NCI-H748 treated with DMSO at 0.1 percent for 48 hours (cell line): ENCODE measurements at regions not wholly inside any gene's neighbourhood (a gene's known extent, or its start where the extent isn't known, plus 50 kb on each side); places are given as distances from the start of the nearest gene placed in this dataset.

ENCODE experiments used
- DNase-seq: peaks from one replicate; lab custom pipeline; 2025; lab: John Stamatoyannopoulos, UW

DNA sequence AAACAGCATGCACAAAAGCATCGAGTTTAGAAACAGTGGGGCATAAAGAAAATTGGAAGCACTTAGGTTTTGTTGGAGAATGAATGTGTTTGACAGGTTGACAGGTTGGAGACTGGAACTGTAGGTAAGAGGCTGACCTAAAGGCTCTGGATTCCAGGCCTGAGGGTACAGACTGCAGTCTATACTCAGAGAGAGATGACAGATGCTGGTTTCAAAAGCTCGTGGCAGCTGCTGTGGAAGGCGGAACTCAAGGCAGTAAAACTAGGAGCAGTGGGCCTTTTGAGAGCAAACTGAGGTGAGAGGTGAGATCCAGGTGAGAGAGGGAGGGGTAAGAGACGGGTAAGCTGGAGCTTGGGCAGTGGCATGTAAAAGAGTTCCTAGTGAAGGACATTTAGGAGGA, 415.2 kb downstream of the TRIML1 start:
- no peak for DNase-seq

- no peak for DNase-seq
Measured at GRCh38 chr4:188573104-188573503, 433.9 kb downstream of the TRIML1 start.

- no peak for DNase-seq
Measured at GRCh38 chr4:188578657-188579056, 439.4 kb downstream of the TRIML1 start.

DNA sequence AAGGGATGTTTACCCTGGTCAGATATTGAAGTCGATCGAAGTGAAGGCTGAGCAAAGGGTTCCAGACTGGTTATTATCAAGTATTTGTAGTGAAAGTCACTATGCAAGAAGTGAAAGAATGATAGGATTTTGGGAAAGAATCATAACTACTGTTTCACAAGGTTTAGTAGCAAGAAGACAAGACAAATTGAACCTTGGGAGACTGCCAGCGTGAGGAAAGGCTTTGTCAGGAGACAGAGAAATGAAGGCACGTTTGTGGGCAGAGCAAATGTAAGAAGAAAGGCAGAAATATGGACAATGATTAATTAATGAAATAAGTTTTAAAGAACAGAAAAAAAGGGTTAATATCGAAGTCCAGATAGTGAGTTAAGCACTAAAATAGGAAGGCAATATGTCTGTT, 456.8 kb downstream of the TRIML1 start:
- DNase-seq, result no peak

- no peak for DNase-seq
Measured at GRCh38 chr4:188603646-188604045, 464.4 kb downstream of the TRIML1 start.

DNA sequence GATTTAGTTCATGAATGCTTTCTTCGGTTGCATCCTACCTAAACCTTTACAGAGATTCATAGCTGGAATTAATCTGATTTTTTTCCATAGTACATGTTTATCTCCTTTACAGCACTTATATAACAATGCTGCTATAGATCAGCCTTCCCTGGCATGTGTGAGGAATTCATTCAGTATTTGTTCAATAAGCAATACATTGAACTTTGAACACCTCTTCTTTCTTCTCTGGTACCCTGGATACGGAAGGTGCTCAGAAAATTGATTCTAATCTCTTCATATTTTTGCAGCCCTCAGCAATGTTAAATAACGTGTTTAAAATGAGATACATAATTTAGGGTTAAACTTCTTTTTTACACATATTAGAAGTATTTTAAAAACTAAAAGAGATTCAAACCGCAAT, 467.4 kb downstream of the TRIML1 start:
- DNase-seq, result no peak

- no peak for DNase-seq
Measured at GRCh38 chr4:188611143-188611542, 471.9 kb downstream of the TRIML1 start.

- no peak for DNase-seq
Measured at GRCh38 chr4:188612659-188613058, 473.4 kb downstream of the TRIML1 start.

DNA sequence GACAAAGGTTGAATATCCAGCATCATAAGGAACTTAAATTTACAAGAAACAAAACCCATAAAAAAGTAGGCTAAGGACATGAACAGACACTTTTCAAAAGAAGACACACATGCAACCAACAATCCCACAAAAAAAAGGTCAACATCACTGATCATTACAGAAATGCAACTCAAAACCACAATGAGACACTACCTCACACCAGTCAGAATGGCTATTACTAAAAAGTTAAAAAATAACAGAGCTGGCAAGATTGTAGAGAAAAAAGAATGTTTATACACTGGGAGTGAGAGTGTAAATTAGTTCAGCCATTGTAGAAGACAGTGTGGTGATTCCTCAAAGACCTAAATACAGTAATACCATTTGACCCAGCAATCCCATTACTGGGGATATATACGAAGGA, 474.7 kb downstream of the TRIML1 start:
- DNase-seq, result no peak

DNA sequence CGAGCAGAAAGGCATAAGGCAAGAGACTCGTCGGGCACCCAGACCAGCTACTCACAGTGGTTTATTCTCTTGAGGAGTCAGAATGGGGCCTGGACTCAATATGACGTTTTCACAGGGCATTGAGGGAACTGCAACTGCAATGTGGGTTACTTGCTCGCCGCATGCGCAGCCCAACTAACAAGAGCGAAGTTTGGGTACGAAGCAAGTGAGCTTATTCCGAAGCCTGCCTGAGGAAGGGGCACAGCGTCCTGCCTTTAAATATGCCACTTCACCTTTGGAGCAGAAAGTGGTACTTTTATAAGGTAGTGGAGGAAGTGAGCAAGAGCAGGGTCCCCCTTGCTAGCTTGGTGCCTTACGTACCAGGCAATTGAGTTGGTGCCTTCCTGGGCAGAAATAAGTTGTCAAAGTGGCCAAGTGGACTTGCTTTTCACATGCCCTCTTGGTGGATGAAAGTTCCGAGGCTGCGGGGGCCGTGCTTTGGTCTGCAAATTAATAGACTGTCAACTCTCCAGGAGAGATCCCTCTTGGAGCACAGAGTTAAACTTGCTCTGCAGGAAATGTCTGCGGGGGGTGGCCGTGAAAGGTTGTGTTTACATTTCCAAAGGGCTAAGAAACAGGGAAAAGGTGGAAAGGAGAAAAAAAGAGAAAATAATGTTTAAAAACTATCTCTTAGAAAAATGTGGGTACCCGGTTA, 480.4 kb downstream of the TRIML1 start:
- DNase-seq, result no peak

DNA sequence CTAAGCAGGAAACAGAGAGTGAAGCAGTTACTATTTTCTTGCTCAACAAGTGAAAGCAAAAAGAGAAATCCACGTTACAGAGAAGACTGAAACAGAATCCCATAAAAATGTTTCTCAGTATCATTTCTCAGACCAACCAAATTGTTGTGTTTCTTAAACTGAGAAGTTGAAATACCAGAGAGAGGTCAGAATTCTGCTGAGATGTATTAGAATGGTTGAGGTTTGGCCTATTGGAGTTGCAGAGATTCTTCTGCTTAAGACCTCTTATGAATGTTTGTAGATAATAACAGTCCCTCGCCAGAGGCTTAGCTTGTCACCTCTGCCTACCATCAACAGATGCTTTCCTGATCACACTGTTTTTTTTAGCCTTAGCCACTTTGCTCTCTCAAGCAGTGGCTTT, 481.4 kb downstream of the TRIML1 start:
- DNase-seq, result no peak

DNA sequence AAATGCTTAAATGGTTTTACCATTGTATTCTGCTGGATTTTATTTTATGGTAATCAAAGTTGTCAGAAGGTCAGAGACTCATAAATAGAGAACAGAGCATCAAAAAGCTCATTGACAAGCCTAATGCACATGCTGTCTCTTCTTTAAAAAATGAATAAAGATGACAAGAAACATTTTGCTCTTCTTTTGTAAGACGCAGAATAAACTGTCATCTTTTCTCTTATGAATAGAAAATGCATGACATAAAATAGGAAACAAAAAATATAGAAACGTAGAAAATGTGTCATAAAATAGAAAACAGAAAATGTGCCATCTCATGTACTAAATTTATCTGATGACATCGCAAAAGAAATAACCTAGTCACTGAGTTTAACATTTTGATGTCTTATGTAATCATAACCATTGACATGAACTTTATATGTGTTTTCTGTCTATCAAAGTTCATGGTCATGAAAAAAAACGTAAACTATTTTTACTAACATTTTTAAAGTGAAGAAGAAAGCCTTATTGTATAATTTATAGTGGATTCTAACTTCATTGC, 484.1 kb downstream of the TRIML1 start:
- DNase-seq, result no peak

GRCh38 chr4:188624370-188624769, 485.1 kb downstream of the TRIML1 start:
- peak; percentile 6 for DNase-seq

DNA sequence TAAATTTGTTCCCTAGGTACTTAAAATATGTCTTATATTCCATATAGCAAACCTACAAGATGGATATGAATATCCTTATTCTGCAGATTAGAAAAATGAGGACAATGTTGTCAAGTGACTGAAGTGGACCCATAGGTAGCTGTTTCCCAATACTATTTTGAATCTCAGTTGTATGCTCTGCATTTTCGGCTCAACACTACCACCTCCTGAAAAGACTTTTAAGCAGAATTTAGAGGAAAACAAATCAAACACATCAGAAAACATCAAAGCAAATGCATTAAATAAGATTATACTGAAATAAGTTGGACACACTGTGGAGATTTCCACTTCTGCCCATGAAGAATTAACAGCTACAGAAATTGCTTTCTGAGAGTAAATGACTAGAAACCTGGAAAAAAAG, 488.7 kb downstream of the TRIML1 start:
- DNase-seq, result no peak

DNA sequence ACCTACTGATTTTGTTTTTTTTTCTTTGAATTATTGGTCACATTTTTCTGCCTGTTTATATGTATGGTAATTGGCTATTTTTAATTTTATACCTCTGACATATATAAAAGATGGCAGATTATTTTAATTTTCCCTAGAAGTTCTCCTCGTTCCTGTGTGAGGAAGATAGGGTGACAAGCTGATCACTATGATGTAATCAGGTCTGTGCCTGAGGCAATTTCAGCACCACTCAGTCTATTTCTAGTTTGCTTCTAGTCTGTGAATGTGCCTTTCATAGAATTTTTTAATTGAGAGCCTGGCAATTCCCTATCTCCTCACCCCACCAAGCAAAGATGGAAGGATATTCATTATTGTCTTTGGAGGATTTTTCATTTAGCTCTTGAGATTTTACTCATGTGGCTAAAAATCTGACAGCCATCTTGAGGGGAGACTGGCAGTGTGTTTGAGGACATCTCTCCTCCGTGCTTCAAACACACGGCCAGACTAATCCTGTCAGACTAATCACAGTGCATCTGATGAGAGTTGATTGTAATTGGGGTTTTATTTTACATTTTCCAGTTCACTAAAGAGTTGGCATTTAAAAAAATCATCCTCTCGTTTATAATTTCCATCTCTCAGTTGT, 500.3 kb downstream of the TRIML1 start:
- DNase-seq, result no peak

- no peak for DNase-seq
Measured at GRCh38 chr4:188647820-188648370, 508.7 kb downstream of the TRIML1 start.

- no peak for DNase-seq
Measured at GRCh38 chr4:188649635-188650034, 510.4 kb downstream of the TRIML1 start.

- DNase-seq, result no peak
Measured at GRCh38 chr4:188650516-188650915, 511.3 kb downstream of the TRIML1 start.

DNA sequence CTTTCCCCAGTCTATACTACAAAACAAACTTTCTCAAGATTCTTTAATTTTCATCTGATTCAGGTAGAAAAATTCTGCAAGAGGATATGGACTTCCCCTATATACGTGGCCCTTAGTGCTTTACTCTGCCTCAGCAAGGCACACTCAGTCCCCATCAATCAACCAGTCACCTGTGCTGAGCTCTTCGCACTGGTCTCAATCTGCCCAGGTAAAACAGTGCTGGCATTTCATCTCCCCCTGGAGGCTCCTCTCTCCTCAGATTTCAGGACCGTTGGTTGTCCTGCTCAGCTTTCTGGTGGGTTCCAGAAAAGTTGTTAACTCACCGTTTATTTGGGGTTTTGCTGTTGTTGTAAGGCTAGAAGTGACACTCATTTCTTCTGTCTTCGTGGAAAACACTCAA, 518.1 kb downstream of the TRIML1 start:
- DNase-seq, result no peak

- DNase-seq, result no peak
Measured at GRCh38 chr4:188658958-188659522, 519.8 kb downstream of the TRIML1 start.

- no peak for DNase-seq
Measured at GRCh38 chr4:188660796-188661195, 521.6 kb downstream of the TRIML1 start.

GRCh38 chr4:188661502-188661901, 522.3 kb downstream of the TRIML1 start:
- no peak for DNase-seq

DNA sequence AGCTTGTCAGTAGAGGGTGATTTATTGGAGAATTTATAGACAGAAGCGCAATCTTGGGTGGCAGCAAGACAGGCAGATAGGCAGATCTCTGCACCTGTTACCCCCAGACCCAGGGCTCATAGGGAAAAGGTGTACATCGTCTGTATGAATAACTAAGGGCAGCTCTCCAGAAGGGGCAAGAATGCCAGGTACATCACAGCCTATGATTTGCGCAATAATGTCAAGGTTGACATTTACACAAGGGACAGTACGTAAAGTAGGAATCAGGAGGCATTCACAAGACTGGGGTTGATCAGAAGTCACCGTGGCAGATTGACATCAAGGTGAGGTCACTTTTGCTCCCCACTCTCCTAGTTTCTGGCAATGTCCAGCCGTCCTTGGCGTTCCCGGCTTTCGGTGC, 524.1 kb downstream of the TRIML1 start:
- DNase-seq, result no peak
